ENCODE measurements at regions not wholly inside any gene's neighbourhood (a gene's known extent, or its start where the extent isn't known, plus 50 kb on each side); places are given as distances from the start of the nearest gene placed in this dataset.

- TF ChIP-seq E2F6 (IDR thresholded peaks at IDR 0.05; ENCODE audit: borderline replicate concordance in 1 of 2, extremely low read depth in 1 of 2, insufficient read depth in 1 of 2, insufficient read length in 1 of 2, low read depth in 1 of 2, low read length in 1 of 2, poor library complexity in 1 of 2, severe bottlenecking in 1 of 2) (peak in 1 of 2 experiments; percentile 26), ZBTB8A (IDR thresholded peaks at IDR 0.05; ENCODE audit: partially characterized antibody) (no peak), TRIM24 (IDR thresholded peaks at IDR 0.05) (peak; percentile 63 to 72; a peak in 2 of 4 replicates), SFPQ (IDR thresholded peaks at IDR 0.05; ENCODE audit: low read depth, low read length) (no peak), ZNF282 (CRISPR knock-in tag; IDR thresholded peaks at IDR 0.05) (no peak), THRB (CRISPR knock-in tag; conservative IDR thresholded peaks at IDR 0.05) (0 out of 2 replicates have a peak, but pooled peaks have one; percentile 25), ZNF253 (CRISPR knock-in tag; conservative IDR thresholded peaks at IDR 0.05) (no peak), SP2 (IDR thresholded peaks at IDR 0.05; ENCODE audit: extremely low read depth, low read depth, low read length, poor library complexity, severe bottlenecking) (no peak), MITF (IDR thresholded peaks at IDR 0.05) (no peak), STAG1 (CRISPR knock-in tag; IDR thresholded peaks at IDR 0.05; ENCODE audit: borderline replicate concordance) (no peak), ERF (CRISPR knock-in tag; IDR thresholded peaks at IDR 0.05) (no peak), RB1 (IDR thresholded peaks at IDR 0.05; ENCODE audit: low read depth) (no peak), MCM7 (IDR thresholded peaks at IDR 0.05) (no peak; a peak in 1 of 4 replicates), ZNF121 (CRISPR knock-in tag; conservative IDR thresholded peaks at IDR 0.05) (no peak), ELK1 (CRISPR knock-in tag; IDR thresholded peaks at IDR 0.05) (no peak), ZNF347 (CRISPR knock-in tag; IDR thresholded peaks at IDR 0.05; ENCODE audit: low read depth) (no peak), ZNF449 (CRISPR knock-in tag; IDR thresholded peaks at IDR 0.05) (no peak), PCBP2 (IDR thresholded peaks at IDR 0.05; ENCODE audit: low read depth, low read length, poor library complexity, severe bottlenecking) (no peak), HLTF (IDR thresholded peaks at IDR 0.05) (no peak), GATAD2A (IDR thresholded peaks at IDR 0.05) (no peak), KAT7 (CRISPR knock-in tag; IDR thresholded peaks at IDR 0.05; ENCODE audit: borderline replicate concordance) (no peak)
Observed at GRCh38 chr5:42982107-42982622, 58.0 kb downstream of the ANXA2R start (continued).

Data from K562 (cell line).